ENCODE measurements at regions not wholly inside any gene's neighbourhood (a gene's known extent, or its start where the extent isn't known, plus 50 kb on each side); places are given as distances from the start of the nearest gene placed in this dataset.
"Not testable (repeated sequence)": the region's sequence is repeated elsewhere in the genome, so short reads cannot be mapped to it uniquely, and the experiment has no call there.

- no peak for DNase-seq (ENCODE audit: low read depth in 2 of 2)
These were observed 1012.3 kb downstream of the ZPLD1 start for GRCh38 chr3:103446953-103447629.

- DNase-seq (ENCODE audit: low read depth in 2 of 2) = no peak
These were observed 1018.3 kb downstream of the ZPLD1 start for GRCh38 chr3:103453152-103453551.

- no peak for DNase-seq (ENCODE audit: low read depth in 2 of 2)
These were observed 1025.0 kb downstream of the ZPLD1 start for GRCh38 chr3:103459815-103460214.

GRCh38 chr3:103470498-103470897, 1035.7 kb downstream of the ZPLD1 start:
- no peak for DNase-seq (ENCODE audit: low read depth in 2 of 2)

GRCh38 chr3:103494011-103494410, 1059.2 kb downstream of the ZPLD1 start:
- no peak for DNase-seq (ENCODE audit: low read depth in 2 of 2)

GRCh38 chr3:103494512-103494911, 1059.7 kb downstream of the ZPLD1 start:
- DNase-seq (ENCODE audit: low read depth in 2 of 2) = no peak

- no peak for DNase-seq (ENCODE audit: low read depth in 2 of 2)
These were observed 1060.4 kb downstream of the ZPLD1 start for GRCh38 chr3:103495186-103495585.

- DNase-seq (ENCODE audit: low read depth in 2 of 2) = no peak
These were observed 1064.5 kb downstream of the ZPLD1 start for GRCh38 chr3:103499132-103499900.

GRCh38 chr3:103499967-103500366, 1065.2 kb downstream of the ZPLD1 start:
- DNase-seq (ENCODE audit: low read depth in 2 of 2) = no peak

- DNase-seq (ENCODE audit: low read depth in 2 of 2) = no peak
These were observed 1075.9 kb downstream of the ZPLD1 start for GRCh38 chr3:103510760-103511159.

- DNase-seq (ENCODE audit: low read depth in 2 of 2) = no peak
These were observed 1077.1 kb downstream of the ZPLD1 start for GRCh38 chr3:103511891-103512290.

- no peak for DNase-seq (ENCODE audit: low read depth in 2 of 2)
These were observed 1077.8 kb downstream of the ZPLD1 start for GRCh38 chr3:103512595-103512994.

- no peak for DNase-seq (ENCODE audit: low read depth in 2 of 2)
These were observed 1078.2 kb downstream of the ZPLD1 start for GRCh38 chr3:103513003-103513402.

GRCh38 chr3:103515116-103515515, 1080.3 kb downstream of the ZPLD1 start:
- no peak for DNase-seq (ENCODE audit: low read depth in 2 of 2)

- no peak for DNase-seq (ENCODE audit: low read depth in 2 of 2)
These were observed 1082.1 kb downstream of the ZPLD1 start for GRCh38 chr3:103516950-103517349.

- not testable (repeated sequence) for DNase-seq (ENCODE audit: low read depth in 2 of 2)
These were observed 1096.5 kb downstream of the ZPLD1 start for GRCh38 chr3:103531327-103531726.

- no peak for DNase-seq (ENCODE audit: low read depth in 2 of 2)
These were observed 1098.2 kb downstream of the ZPLD1 start for GRCh38 chr3:103532986-103533385.

GRCh38 chr3:103554451-103554850, 1119.6 kb downstream of the ZPLD1 start:
- DNase-seq (ENCODE audit: low read depth in 2 of 2) = no peak

- DNase-seq (ENCODE audit: low read depth in 2 of 2) = not testable (repeated sequence)
These were observed 1129.3 kb downstream of the ZPLD1 start for GRCh38 chr3:103564116-103564515.

- no peak for DNase-seq (ENCODE audit: low read depth in 2 of 2)
These were observed 1151.0 kb downstream of the ZPLD1 start for GRCh38 chr3:103585809-103586208.

- DNase-seq (ENCODE audit: low read depth in 2 of 2) = no peak
These were observed 1155.0 kb downstream of the ZPLD1 start for GRCh38 chr3:103589770-103590169.

GRCh38 chr3:103600844-103601243, 1166.0 kb downstream of the ZPLD1 start:
- DNase-seq (ENCODE audit: low read depth in 2 of 2) = no peak

GRCh38 chr3:103601666-103602065, 1166.9 kb downstream of the ZPLD1 start:
- DNase-seq (ENCODE audit: low read depth in 2 of 2) = no peak

Data from dermis microvascular lymphatic vessel endothelial cell (primary cell).